ENCODE measurements at regions not wholly inside any gene's neighbourhood (a gene's known extent, or its start where the extent isn't known, plus 50 kb on each side); places are given as distances from the start of the nearest gene placed in this dataset.
A peak's percentile ranks its signal among the peaks of the same experiment; 100 is the strongest.

- Histone ChIP-seq H3K4me2 (ENCODE audit: insufficient read depth, low read length) (no peak overlapping the region), H3K27me3 (ENCODE audit: control insufficient read depth in 2 of 2, insufficient read depth in 2 of 2, low read length in 2 of 2) (no peaks in the 10 kb centered on the region), H4K20me1 (replicated peaks; ENCODE audit: control insufficient read depth, extremely low read depth, insufficient read depth, low read length) (no peaks in the 10 kb centered on the region), H3K79me2 (ENCODE audit: control insufficient read depth, insufficient read depth, low read length) (no peaks in the 10 kb centered on the region), H3K4me3 (replicated peaks in 1 of 3; ENCODE audit: insufficient read depth in 1 of 3, low read depth in 1 of 3, low read length in 3 of 3) (no peak overlapping the region), H3K9ac (replicated peaks; ENCODE audit: extremely low read depth, insufficient read depth, low read length) (no peak overlapping the region), H3K9me1 (replicated peaks; ENCODE audit: control insufficient read depth, extremely low read depth, insufficient read depth, low read length) (no peaks in the 10 kb centered on the region), H2AFZ (ENCODE audit: low read depth, low read length) (no peak overlapping the region), H3K36me3 (ENCODE audit: control insufficient read depth in 2 of 2, extremely low read depth in 1 of 2, insufficient read depth in 2 of 2, low read length in 2 of 2) (no peaks in the 10 kb centered on the region), H3K27ac (ENCODE audit: insufficient read depth, low read depth, low read length) (no peak overlapping the region), H3K9me3 (replicated peaks; ENCODE audit: control insufficient read depth, insufficient read depth, low read length) (no peaks in the 10 kb centered on the region), H3K4me1 (ENCODE audit: control insufficient read depth, extremely low read depth, insufficient read depth, low read length) (peaks cover 10% of the 10 kb centered on the region)
- peak; percentile 6 for TF ChIP-seq JUN (IDR thresholded peaks at IDR 0.05; ENCODE audit: borderline replicate concordance, insufficient read depth, insufficient read length, low read depth)
- no peak for TF ChIP-seq MAX (IDR thresholded peaks at IDR 0.05; ENCODE audit: insufficient read depth, insufficient read length)
- dilution Hi-C loops (cut with MboI; ENCODE audit: extremely low pct_ligation_motif_present, low sequenced_read_pairs): no loop called here
- BruUV-seq (replicated peaks): no TSS peak
- intact Hi-C loops (cut with micrococcal nuclease): no loop called here
- FAIRE-seq: peak; percentile 71
- peak; percentile 69 for DNase-seq (ENCODE audit: low read depth, low spot score)
- ChIA-PET CTCF (no interaction called here), POLR2A (no interaction called here)
Measured at GRCh38 chr2:149877913-149878312, 290.3 kb upstream of the MMADHC start.

- no peaks in the 10 kb centered on the region for H3K27me3 ChIP-seq (ENCODE audit: control insufficient read depth in 2 of 2, insufficient read depth in 2 of 2, low read length in 2 of 2)
- no peaks in the 10 kb centered on the region for H3K36me3 ChIP-seq (ENCODE audit: control insufficient read depth in 2 of 2, extremely low read depth in 1 of 2, insufficient read depth in 2 of 2, low read length in 2 of 2)
- CTCF ChIA-PET: no interaction called here
- intact Hi-C loops (cut with micrococcal nuclease) (no loop called here), dilution Hi-C loops (cut with MboI; ENCODE audit: extremely low pct_ligation_motif_present, low sequenced_read_pairs) (no loop called here)
- POLR2A ChIA-PET: no interaction called here
- H3K9me3 ChIP-seq (replicated peaks; ENCODE audit: control insufficient read depth, insufficient read depth, low read length): no peaks in the 10 kb centered on the region
- H3K4me2 ChIP-seq (ENCODE audit: insufficient read depth, low read length): no peak overlapping the region
- no peak overlapping the region for H3K9ac ChIP-seq (replicated peaks; ENCODE audit: extremely low read depth, insufficient read depth, low read length)
- H3K27ac ChIP-seq (ENCODE audit: insufficient read depth, low read depth, low read length): no peak overlapping the region
- FAIRE-seq: no peak
- no peak overlapping the region for H3K4me3 ChIP-seq (replicated peaks in 1 of 3; ENCODE audit: insufficient read depth in 1 of 3, low read depth in 1 of 3, low read length in 3 of 3)
- no peaks in the 10 kb centered on the region for H4K20me1 ChIP-seq (replicated peaks; ENCODE audit: control insufficient read depth, extremely low read depth, insufficient read depth, low read length)
- H2AFZ ChIP-seq (ENCODE audit: low read depth, low read length): no peak overlapping the region
- H3K79me2 ChIP-seq (ENCODE audit: control insufficient read depth, insufficient read depth, low read length): no peaks in the 10 kb centered on the region
- no peaks in the 10 kb centered on the region for H3K9me1 ChIP-seq (replicated peaks; ENCODE audit: control insufficient read depth, extremely low read depth, insufficient read depth, low read length)
- TF ChIP-seq MAX (IDR thresholded peaks at IDR 0.05; ENCODE audit: insufficient read depth, insufficient read length) (no peak), EZH2 (IDR thresholded peaks at IDR 0.05; ENCODE audit: borderline replicate concordance, low read depth, low read length, severe bottlenecking) (no peak), MYC (IDR thresholded peaks at IDR 0.05; ENCODE audit: low read depth, low read length) (no peak), FOS (IDR thresholded peaks at IDR 0.05; ENCODE audit: borderline replicate concordance, insufficient read depth, low read length) (no peak), CTCF (IDR thresholded peaks at IDR 0.05; ENCODE audit: extremely low read depth in 1 of 2, insufficient read depth in 1 of 2, low read depth in 1 of 2, low read length in 2 of 2) (no peak), POLR2A (IDR thresholded peaks at IDR 0.05; ENCODE audit: low read depth, low read length) (no peak)
- DNase-seq (ENCODE audit: low read depth, low spot score): no peak
- peaks cover 10% of the 10 kb centered on the region for H3K4me1 ChIP-seq (ENCODE audit: control insufficient read depth, extremely low read depth, insufficient read depth, low read length)
- BruUV-seq (replicated peaks): no TSS peak
Measured at GRCh38 chr2:149877074-149877473, 289.5 kb upstream of the MMADHC start.
